Neural cell (in vitro differentiated cells): ENCODE measurements at regions not wholly inside any gene's neighbourhood (a gene's known extent, or its start where the extent isn't known, plus 50 kb on each side); places are given as distances from the start of the nearest gene placed in this dataset.

Source experiments
- CTCF ChIP-seq: fragments of 450-650 bp; IDR thresholded peaks from 2 replicates; pipeline ENCODE4 v1.5.1; 2014; ENCODE audit warnings: antibody characterized with exemption, mild to moderate bottlenecking, moderate library complexity; ENCODE audit not compliant: poor library complexity, severe bottlenecking
- EP300 ChIP-seq: fragments of 450-650 bp; conservative IDR thresholded peaks from 2 replicates; pipeline ENCODE4 v1.6.1; 2014; ENCODE audit warnings: antibody characterized with exemption, mild to moderate bottlenecking, moderate library complexity; ENCODE audit not compliant: poor library complexity, severe bottlenecking
- EZH2 ChIP-seq: fragments of 200-600, 300-800 bp; shearing (Covaris generic), sonication (generic); IDR thresholded peaks from 2 replicates; pipeline ENCODE4 v1.6.1; 2014; ENCODE audit warnings: antibody characterized with exemption, low read length, borderline replicate concordance, mild to moderate bottlenecking; ENCODE audit not compliant: insufficient read depth, poor library complexity, severe bottlenecking
- POLR2AphosphoS5 ChIP-seq: IDR thresholded peaks from 2 replicates; pipeline ENCODE4 v1.6.1; 2012
- RAD21 ChIP-seq: fragments of 450-650 bp; conservative IDR thresholded peaks from 2 replicates; pipeline ENCODE4 v1.6.1; 2014; ENCODE audit warnings: antibody characterized with exemption, mild to moderate bottlenecking, moderate library complexity
- REST ChIP-seq: IDR thresholded peaks from 2 replicates; pipeline ENCODE4 v1.6.1; 2012; ENCODE audit warnings: borderline replicate concordance
- SMC3 ChIP-seq: fragments of 450-650 bp; conservative IDR thresholded peaks from 2 replicates; pipeline ENCODE4 v1.6.1; 2014; ENCODE audit warnings: antibody characterized with exemption, mild to moderate bottlenecking, moderate library complexity; ENCODE audit not compliant: poor library complexity
- TAF1 ChIP-seq: IDR thresholded peaks from 2 replicates; pipeline ENCODE4 v1.6.1; 2012; ENCODE audit warnings: low read depth

GRCh38 chr6:113011801-113012200 is 664.7 kb downstream of the RFPL4B start:
- TF ChIP-seq CTCF (no peak), EZH2 (no peak), POLR2AphosphoS5 (no peak), SMC3 (no peak), TAF1 (no peak), REST (no peak), EP300 (no peak), RAD21 (no peak)
